Calu3 (cell line): ENCODE measurements at regions not wholly inside any gene's neighbourhood (a gene's known extent, or its start where the extent isn't known, plus 50 kb on each side); places are given as distances from the start of the nearest gene placed in this dataset.
A peak's percentile ranks its signal among the peaks of the same experiment; 100 is the strongest.

Source experiments
- BruUV-seq: library from RNA; stranded (reverse); fragments of 400-500 nt; replicated peaks from 2 replicates; lab custom pipeline; 2021; lab: Mats Ljungman, UMichigan
- CTCF ChIA-PET: fragments of 300-600 bp; sonication (Branson Sonifier 250); formaldehyde crosslinking; loops from one replicate; lab custom pipeline; 2022; ENCODE audit warnings: antibody characterized with exemption; lab: Charles Lee
- DNase-seq: peaks from one replicate; pipeline ENCODE4 v3.0.0; 2022
- H3K27ac Mint-ChIP-seq: one replicate; pipeline ENCODE4 v1.8.0; 2022; ENCODE audit warnings: mixed read lengths; ENCODE audit not compliant: unreplicated experiment
- H3K27me3 Mint-ChIP-seq: one replicate; pipeline ENCODE4 v1.8.0; 2022; ENCODE audit warnings: mixed read lengths; ENCODE audit not compliant: unreplicated experiment
- H3K36me3 Mint-ChIP-seq: one replicate; pipeline ENCODE4 v1.8.0; 2022; ENCODE audit warnings: mild to moderate bottlenecking, moderate library complexity, mixed read lengths; ENCODE audit not compliant: insufficient read depth, unreplicated experiment
- H3K4me1 Mint-ChIP-seq: one replicate; pipeline ENCODE4 v1.8.0; 2022; ENCODE audit warnings: mild to moderate bottlenecking, low read depth, mixed read lengths; ENCODE audit not compliant: unreplicated experiment
- H3K4me3 Mint-ChIP-seq: one replicate; pipeline ENCODE4 v1.8.0; 2022; ENCODE audit warnings: mild to moderate bottlenecking, low read depth, moderate library complexity, mixed read lengths; ENCODE audit not compliant: unreplicated experiment
- H3K9me3 Mint-ChIP-seq: one replicate; pipeline ENCODE4 v1.8.0; 2022; ENCODE audit warnings: low read depth, mixed read lengths; ENCODE audit not compliant: unreplicated experiment
- intact Hi-C: fragments of 100-400 bp; cut with micrococcal nuclease; formaldehyde crosslinking; loops from one replicate; pipeline ENCODE4 v1.10.0; 2022; ENCODE audit not compliant: unreplicated experiment
- TF ChIP-seq, protein P1 (sequence below): fragments of 200-600 bp; IDR thresholded peaks from one replicate; pipeline ENCODE4 v1.8.0; 2022; ENCODE audit warnings: antibody characterized with exemption; ENCODE audit not compliant: unreplicated experiment

DNA sequence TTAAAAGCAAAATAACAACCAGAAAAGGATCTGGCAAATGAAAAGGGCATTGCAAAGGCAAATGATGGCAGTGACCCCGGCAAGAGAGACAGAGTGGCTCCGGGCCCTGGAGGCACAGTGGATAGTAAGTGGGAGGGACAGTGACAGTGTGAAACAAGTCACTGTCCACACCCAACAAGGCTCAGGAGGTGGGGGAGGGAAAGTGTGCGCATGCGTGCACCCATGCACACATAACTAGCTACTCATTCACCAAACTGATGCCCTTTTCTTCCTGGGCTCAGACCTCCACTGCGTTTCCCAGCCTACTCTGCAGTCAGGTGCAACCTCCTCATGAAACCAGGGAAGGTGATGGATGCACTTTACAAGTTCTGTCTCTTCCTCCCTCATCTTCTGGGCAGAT is 108.4 kb downstream of the SHANK2 start:
- peaks cover 12% of the 10 kb centered on the region for H3K36me3 Mint-ChIP-seq
- DNase-seq, result no peak
- H3K9me3 Mint-ChIP-seq, result no peaks in the 10 kb centered on the region
- TF ChIP-seq, protein P1, sequence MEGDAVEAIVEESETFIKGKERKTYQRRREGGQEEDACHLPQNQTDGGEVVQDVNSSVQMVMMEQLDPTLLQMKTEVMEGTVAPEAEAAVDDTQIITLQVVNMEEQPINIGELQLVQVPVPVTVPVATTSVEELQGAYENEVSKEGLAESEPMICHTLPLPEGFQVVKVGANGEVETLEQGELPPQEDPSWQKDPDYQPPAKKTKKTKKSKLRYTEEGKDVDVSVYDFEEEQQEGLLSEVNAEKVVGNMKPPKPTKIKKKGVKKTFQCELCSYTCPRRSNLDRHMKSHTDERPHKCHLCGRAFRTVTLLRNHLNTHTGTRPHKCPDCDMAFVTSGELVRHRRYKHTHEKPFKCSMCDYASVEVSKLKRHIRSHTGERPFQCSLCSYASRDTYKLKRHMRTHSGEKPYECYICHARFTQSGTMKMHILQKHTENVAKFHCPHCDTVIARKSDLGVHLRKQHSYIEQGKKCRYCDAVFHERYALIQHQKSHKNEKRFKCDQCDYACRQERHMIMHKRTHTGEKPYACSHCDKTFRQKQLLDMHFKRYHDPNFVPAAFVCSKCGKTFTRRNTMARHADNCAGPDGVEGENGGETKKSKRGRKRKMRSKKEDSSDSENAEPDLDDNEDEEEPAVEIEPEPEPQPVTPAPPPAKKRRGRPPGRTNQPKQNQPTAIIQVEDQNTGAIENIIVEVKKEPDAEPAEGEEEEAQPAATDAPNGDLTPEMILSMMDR, result no peak
- H3K27me3 Mint-ChIP-seq, result no peaks in the 10 kb centered on the region
- no peak overlapping the region for H3K4me3 Mint-ChIP-seq
- H3K4me1 Mint-ChIP-seq, result peaks cover 14% of the 10 kb centered on the region
- BruUV-seq, result no TSS peak
- intact Hi-C loops, result no loop called here
- H3K27ac Mint-ChIP-seq, result no peak overlapping the region
- CTCF ChIA-PET, result no interaction called here

DNA sequence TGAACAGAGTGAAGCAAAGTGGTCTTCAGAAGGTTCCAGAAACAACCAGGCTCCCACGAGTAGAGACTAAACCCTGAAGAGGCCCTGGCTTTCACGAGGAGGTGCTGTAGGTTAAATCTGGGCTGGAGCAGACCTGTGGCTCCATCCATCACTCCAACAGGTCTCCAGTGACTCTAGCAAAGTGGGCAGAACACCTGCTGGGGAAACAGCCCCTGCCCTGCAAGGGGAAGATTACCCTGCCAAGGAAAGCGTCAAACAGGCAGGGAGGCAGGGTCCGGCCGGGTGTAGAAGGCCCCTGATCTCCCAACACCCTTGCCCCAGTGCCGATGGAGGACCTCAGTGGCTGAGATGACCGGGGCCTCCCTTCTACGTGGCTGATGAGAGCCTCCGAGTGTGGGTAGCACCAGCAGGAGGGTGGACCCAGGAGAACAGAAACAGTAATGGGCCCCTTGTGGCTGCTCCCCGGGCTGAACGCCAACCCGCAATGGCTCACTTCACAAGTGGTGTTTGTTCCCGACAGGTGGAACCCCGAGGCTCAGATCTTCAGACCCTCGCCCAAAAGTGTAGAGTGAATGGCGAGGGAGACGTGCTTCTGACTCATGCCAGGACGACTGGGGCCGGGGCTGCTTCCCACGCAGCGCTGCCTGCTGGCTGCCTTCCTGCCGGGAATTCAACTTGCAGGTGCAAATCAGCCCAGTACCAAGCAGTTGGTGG is 112.0 kb downstream of the SHANK2 start:
- intact Hi-C loops, result no loop called here
- BruUV-seq, result no TSS peak
- TF ChIP-seq, protein P1, result no peak
- H3K36me3 Mint-ChIP-seq, result peaks cover 21% of the 10 kb centered on the region
- H3K9me3 Mint-ChIP-seq, result no peaks in the 10 kb centered on the region
- no peak overlapping the region for H3K4me3 Mint-ChIP-seq
- peak overlapping the region; percentile 60 for H3K27ac Mint-ChIP-seq
- CTCF ChIA-PET, result interaction anchor here (1.4 kb wide), 1 partner anchor 188 kb away, joined by 3 read pairs; no protein-coding TSS in a partner anchor
- no peak for DNase-seq
- peaks cover 21% of the 10 kb centered on the region for H3K4me1 Mint-ChIP-seq
- H3K27me3 Mint-ChIP-seq, result no peaks in the 10 kb centered on the region

DNA sequence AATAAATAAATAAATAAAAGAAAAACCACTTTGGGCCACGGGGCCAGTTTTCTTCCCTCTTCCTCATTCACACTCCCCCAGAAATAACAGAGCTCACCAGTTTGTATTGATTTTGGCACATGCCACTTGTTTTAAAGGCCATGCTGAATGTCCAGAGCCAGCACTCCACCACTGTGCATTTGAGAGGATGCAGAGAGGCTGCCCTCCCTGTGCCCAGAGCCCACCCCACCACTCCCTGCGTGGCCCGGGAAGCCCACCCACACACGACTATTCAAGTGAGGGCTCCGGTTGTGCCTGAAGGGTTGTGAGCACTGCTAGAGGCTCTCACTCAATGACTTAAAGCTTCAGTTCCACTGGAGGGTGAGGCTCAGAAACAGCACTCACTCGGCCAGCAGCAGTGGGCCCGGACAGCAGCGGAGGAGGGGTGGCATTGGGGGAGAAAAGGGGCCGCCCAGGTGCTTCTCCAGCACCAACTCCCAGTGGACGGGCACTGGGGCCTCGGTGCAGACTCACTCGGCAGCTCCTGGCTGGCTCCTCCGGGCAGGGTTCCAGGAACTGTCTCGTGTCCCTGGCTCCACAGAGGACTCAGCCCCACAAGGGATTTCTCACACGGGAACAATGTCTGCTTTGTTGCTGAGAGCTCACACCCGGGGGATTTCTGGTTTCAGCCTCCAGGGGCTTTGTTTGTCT is 112.7 kb downstream of the SHANK2 start:
- TF ChIP-seq, protein P1, result no peak
- peak overlapping the region; percentile 60 for H3K27ac Mint-ChIP-seq
- no TSS peak for BruUV-seq
- no peaks in the 10 kb centered on the region for H3K9me3 Mint-ChIP-seq
- no peak overlapping the region for H3K4me3 Mint-ChIP-seq
- peak; percentile 45 for DNase-seq
- peaks cover 21% of the 10 kb centered on the region for H3K4me1 Mint-ChIP-seq
- no peaks in the 10 kb centered on the region for H3K27me3 Mint-ChIP-seq
- CTCF ChIA-PET, result interaction anchor here (0.7 to 1.4 kb wide), 2 partner anchors 35 to 189 kb away, joined by 3 to 4 read pairs; no protein-coding TSS in a partner anchor
- intact Hi-C loops, result loop anchor here (10.0 kb wide), 1 partner anchor 105 kb away; no protein-coding TSS in a partner anchor
- H3K36me3 Mint-ChIP-seq, result peaks cover 21% of the 10 kb centered on the region

DNA sequence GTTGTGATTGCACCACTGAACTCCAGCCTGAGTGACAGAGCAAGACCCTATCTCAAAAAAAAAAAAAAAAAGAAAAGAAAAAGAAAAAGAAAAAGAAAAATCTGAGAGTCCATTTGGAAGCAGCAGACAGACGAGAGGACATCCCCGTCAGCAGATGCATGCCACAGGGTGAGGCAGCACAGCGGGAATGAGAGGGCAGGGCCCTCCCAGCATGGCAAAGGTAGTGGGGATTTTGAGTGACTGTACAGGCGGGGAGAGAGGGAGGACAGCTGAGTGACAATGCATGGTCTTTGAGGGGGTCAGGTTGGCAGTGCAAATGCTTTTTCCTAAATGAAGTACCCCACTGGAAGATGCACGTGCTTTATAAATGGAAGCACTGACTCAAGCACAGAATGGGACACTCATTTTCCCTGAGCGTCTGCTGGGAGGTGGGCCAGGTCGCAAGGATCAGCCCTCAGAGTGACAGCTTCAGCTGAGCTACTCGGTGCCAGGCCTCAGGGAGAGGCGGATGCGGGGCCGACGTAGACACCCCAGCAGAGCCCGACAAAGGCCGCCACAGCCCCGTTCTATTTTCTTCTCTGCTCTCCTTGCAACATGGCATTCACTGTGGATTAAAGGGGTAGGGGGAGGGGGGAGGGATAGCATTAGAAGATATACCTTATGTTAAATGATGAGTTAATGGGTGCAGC is 113.5 kb downstream of the SHANK2 start:
- intact Hi-C loops, result loop anchor here (10.0 kb wide), 1 partner anchor 106 kb away; no protein-coding TSS in a partner anchor
- CTCF ChIA-PET, result interaction anchor here (0.7 to 1.4 kb wide), 2 partner anchors 36 to 190 kb away, joined by 3 to 4 read pairs; no protein-coding TSS in a partner anchor
- Mint-ChIP-seq H3K36me3 (peaks cover 21% of the 10 kb centered on the region), H3K9me3 (no peaks in the 10 kb centered on the region), H3K4me1 (peaks cover 21% of the 10 kb centered on the region), H3K27ac (no peak overlapping the region), H3K4me3 (no peak overlapping the region), H3K27me3 (no peaks in the 10 kb centered on the region)
- no TSS peak for BruUV-seq
- TF ChIP-seq, protein P1, result no peak
- no peak for DNase-seq
